ENCODE measurements at regions not wholly inside any gene's neighbourhood (a gene's known extent, or its start where the extent isn't known, plus 50 kb on each side); places are given as distances from the start of the nearest gene placed in this dataset.

- Histone ChIP-seq H3K4me3 (no peak overlapping the region), H3K27ac (no peak overlapping the region), H3K4me1 (no peaks in the 10 kb centered on the region), H3K9me3 (no peaks in the 10 kb centered on the region), H3K36me3 (replicated peaks in 1 of 2; ENCODE audit: insufficient read depth in 1 of 2, low read depth in 2 of 2) (no peaks in the 10 kb centered on the region), H3K27me3 (no peaks in the 10 kb centered on the region)
- no peak for ATAC-seq
- intact Hi-C loops (cut with DNase I): no loop called here
- 8 to 22% methylated on average over 2 of the region's 2 CpGs for WGBS, 2 donors
- DNase-seq: no peak
- TF ChIP-seq CTCF (IDR thresholded peaks at IDR 0.05): no peak
Observed at GRCh38 chr16:6484935-6485334, 847.7 kb upstream of the RBFOX1 start.

GRCh38 chr16:6484081-6484480, 848.6 kb upstream of the RBFOX1 start:
- no peaks in the 10 kb centered on the region for H3K9me3 ChIP-seq
- DNase-seq (no peak), ATAC-seq (no peak)
- intact Hi-C loops (cut with DNase I): no loop called here
- no peaks in the 10 kb centered on the region for H3K4me1 ChIP-seq
- H3K27me3 ChIP-seq: no peaks in the 10 kb centered on the region
- no peak overlapping the region for H3K27ac ChIP-seq
- H3K36me3 ChIP-seq (replicated peaks in 1 of 2; ENCODE audit: insufficient read depth in 1 of 2, low read depth in 2 of 2): no peaks in the 10 kb centered on the region
- 28 to 34% methylated on average over 12 of the region's 12 CpGs for WGBS, 2 donors
- H3K4me3 ChIP-seq: no peak overlapping the region
- TF ChIP-seq CTCF (IDR thresholded peaks at IDR 0.05) (no peak), POLR2A (IDR thresholded peaks at IDR 0.05) (no peak)

DNA sequence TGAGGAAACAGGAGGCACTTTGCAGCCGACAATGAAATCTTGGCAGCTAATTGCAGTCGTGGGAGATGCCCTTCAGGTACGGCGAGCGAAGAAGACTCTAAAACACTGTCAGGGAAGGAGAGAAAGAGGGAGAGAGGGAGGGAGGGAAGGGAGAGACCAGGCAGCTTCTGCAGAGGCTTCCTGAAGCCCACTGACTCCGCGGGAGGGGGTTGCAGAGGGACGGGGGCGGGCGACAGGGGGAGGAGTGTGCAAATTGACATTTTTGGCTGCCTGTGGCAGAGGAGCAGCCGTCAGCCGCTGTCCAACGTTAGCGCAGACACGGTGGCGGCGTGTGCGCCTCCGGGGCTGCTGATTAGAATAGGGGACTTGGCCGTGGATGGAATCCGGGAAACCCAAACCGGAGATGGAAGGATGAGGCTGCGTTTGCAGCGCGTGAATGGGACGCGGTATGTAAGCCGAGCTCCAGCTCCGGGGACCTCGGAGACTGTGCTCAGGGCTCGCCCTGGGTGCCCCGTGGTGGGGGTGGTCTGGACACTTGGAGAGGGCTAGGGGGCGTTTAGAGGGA, 849.1 kb upstream of the RBFOX1 start:
- H3K27me3 ChIP-seq: no peaks in the 10 kb centered on the region
- intact Hi-C loops (cut with DNase I): no loop called here
- H3K27ac ChIP-seq: no peak overlapping the region
- TF ChIP-seq POLR2A (IDR thresholded peaks at IDR 0.05) (no peak), CTCF (IDR thresholded peaks at IDR 0.05) (no peak)
- H3K9me3 ChIP-seq: no peaks in the 10 kb centered on the region
- DNase-seq (no peak), ATAC-seq (no peak)
- H3K4me1 ChIP-seq: no peaks in the 10 kb centered on the region
- H3K4me3 ChIP-seq: no peak overlapping the region
- WGBS, 2 donors: 2 to 3% methylated on average over 25 to 33 of the region's 33 CpGs
- H3K36me3 ChIP-seq (replicated peaks in 1 of 2; ENCODE audit: insufficient read depth in 1 of 2, low read depth in 2 of 2): no peaks in the 10 kb centered on the region

- 4 to 6% methylated on average over 27 to 65 of the region's 65 CpGs for WGBS, 2 donors
- DNase-seq (no peak), ATAC-seq (no peak)
- H3K36me3 ChIP-seq (replicated peaks in 1 of 2; ENCODE audit: insufficient read depth in 1 of 2, low read depth in 2 of 2): no peaks in the 10 kb centered on the region
- TF ChIP-seq POLR2A (IDR thresholded peaks at IDR 0.05): no peak
- intact Hi-C loops (cut with DNase I): no loop called here
- no peaks in the 10 kb centered on the region for H3K27me3 ChIP-seq
- no peaks in the 10 kb centered on the region for H3K9me3 ChIP-seq
- no peak overlapping the region for H3K27ac ChIP-seq
- no peak overlapping the region for H3K4me3 ChIP-seq
- H3K4me1 ChIP-seq: no peaks in the 10 kb centered on the region
Observed at GRCh38 chr16:6482696-6483468, 849.8 kb upstream of the RBFOX1 start.

DNA sequence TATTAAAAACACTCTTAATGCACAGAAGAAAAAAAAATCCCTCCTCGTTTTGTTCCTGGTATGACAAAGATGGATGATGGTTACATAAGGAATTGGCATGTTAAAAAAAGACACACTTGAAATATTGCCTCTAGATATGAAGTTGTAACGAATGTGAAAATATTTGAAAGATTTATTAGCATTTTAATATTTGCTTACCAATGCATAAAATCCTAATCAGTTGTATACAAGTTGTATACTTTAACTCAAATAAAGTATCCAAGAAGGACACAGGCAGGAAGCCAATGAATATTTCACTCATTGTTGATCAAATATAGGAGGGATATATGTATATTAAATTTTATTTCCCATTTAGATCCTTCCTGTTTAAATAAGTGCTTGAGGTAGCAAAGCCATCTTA, 850.8 kb upstream of the RBFOX1 start:
- 6 to 10% methylated on average over 2 of the region's 2 CpGs for WGBS, 2 donors
- Histone ChIP-seq H3K36me3 (replicated peaks in 1 of 2; ENCODE audit: insufficient read depth in 1 of 2, low read depth in 2 of 2) (no peaks in the 10 kb centered on the region), H3K4me3 (no peak overlapping the region), H3K9me3 (no peaks in the 10 kb centered on the region), H3K27ac (no peak overlapping the region), H3K4me1 (no peaks in the 10 kb centered on the region), H3K27me3 (no peaks in the 10 kb centered on the region)
- ATAC-seq (no peak), DNase-seq (no peak)
- intact Hi-C loops (cut with DNase I): no loop called here
- no peak for TF ChIP-seq CTCF (IDR thresholded peaks at IDR 0.05)
